CD8-positive, alpha-beta memory T cell (primary cell): ENCODE measurements at regions not wholly inside any gene's neighbourhood (a gene's known extent, or its start where the extent isn't known, plus 50 kb on each side); places are given as distances from the start of the nearest gene placed in this dataset.
"Not testable (repeated sequence)": the region's sequence is repeated elsewhere in the genome, so short reads cannot be mapped to it uniquely, and the experiment has no call there.

ENCODE experiments used
- CTCF ChIA-PET: fragments of 350-600 bp; sonication (Branson Sonifier 250); formaldehyde crosslinking; loops from one replicate; lab custom pipeline; 2021; ENCODE audit warnings: antibody characterized with exemption; lab: Charles Lee
- POLR2A ChIA-PET: fragments of 350-600 bp; sonication (Branson Sonifier 250); formaldehyde crosslinking; loops from one replicate; lab custom pipeline; 2021; ENCODE audit warnings: antibody characterized with exemption; lab: Charles Lee
- DNase-seq, 5 donors: peaks; one replicate each; pipeline versions ENCODE4 v3.0.0 to v3.0.0-alpha.2; 2020 to 2022; ENCODE audit warnings: mixed read lengths in 1 of 5
- H3K27ac ChIP-seq: one replicate; pipeline ENCODE4 v1.7.0; 2013; ENCODE audit warnings: low read depth, mild to moderate bottlenecking, low read length, moderate library complexity
- H3K27me3 ChIP-seq: 2 replicates; pipeline ENCODE4 v1.7.0; 2013; ENCODE audit warnings: low read length, mild to moderate bottlenecking; ENCODE audit not compliant: insufficient read depth, poor library complexity, severe bottlenecking
- H3K36me3 ChIP-seq: 2 replicates; pipeline ENCODE4 v1.7.0; 2013; ENCODE audit warnings: mild to moderate bottlenecking, low read length, moderate library complexity; ENCODE audit not compliant: insufficient read depth
- H3K4me1 ChIP-seq: 2 replicates; pipeline ENCODE4 v1.7.0; 2013; ENCODE audit warnings: mild to moderate bottlenecking, low read length, moderate library complexity; ENCODE audit not compliant: insufficient read depth
- H3K4me3 ChIP-seq: 2 replicates; pipeline ENCODE4 v1.7.0; 2013; ENCODE audit warnings: mild to moderate bottlenecking, low read length
- H3K9me3 ChIP-seq: 2 replicates; pipeline ENCODE4 v1.7.0; 2013; ENCODE audit warnings: mild to moderate bottlenecking, low read length
- H3K27ac Mint-ChIP-seq, 8 donors: one replicate each; pipeline ENCODE4 v1.8.0; 2020 to 2021; ENCODE audit warnings: mixed read lengths in 8 of 8, mild to moderate bottlenecking in 6 of 8, inconsistent platforms in 3 of 8, moderate library complexity in 3 of 8
- H3K27me3 Mint-ChIP-seq, 2 donors: one replicate each; pipeline ENCODE4 v1.8.0; 2020 to 2021; ENCODE audit warnings: mixed read lengths in 2 of 2, mild to moderate bottlenecking in 1 of 2, moderate library complexity in 1 of 2
- H3K36me3 Mint-ChIP-seq, 3 donors: one replicate each; pipeline ENCODE4 v1.8.0; 2020 to 2021; ENCODE audit warnings: mixed read lengths in 3 of 3, inconsistent platforms in 1 of 3, mild to moderate bottlenecking in 1 of 3
- H3K4me1 Mint-ChIP-seq, 3 donors: one replicate each; pipeline ENCODE4 v1.8.0; 2020 to 2021; ENCODE audit warnings: mixed read lengths in 3 of 3, inconsistent platforms in 1 of 3, mild to moderate bottlenecking in 1 of 3
- H3K4me3 Mint-ChIP-seq, 7 donors: one replicate each; pipeline ENCODE4 v1.8.0; 2020 to 2021; ENCODE audit warnings: mixed read lengths in 7 of 7, mild to moderate bottlenecking in 6 of 7, moderate library complexity in 4 of 7, inconsistent platforms in 2 of 7
- H3K9me3 Mint-ChIP-seq, 5 donors: one replicate each; pipeline ENCODE4 v1.8.0; 2020 to 2022; ENCODE audit warnings: mixed read lengths in 5 of 5, mild to moderate bottlenecking in 3 of 5, moderate library complexity in 2 of 5, inconsistent platforms in 1 of 5

DNA sequence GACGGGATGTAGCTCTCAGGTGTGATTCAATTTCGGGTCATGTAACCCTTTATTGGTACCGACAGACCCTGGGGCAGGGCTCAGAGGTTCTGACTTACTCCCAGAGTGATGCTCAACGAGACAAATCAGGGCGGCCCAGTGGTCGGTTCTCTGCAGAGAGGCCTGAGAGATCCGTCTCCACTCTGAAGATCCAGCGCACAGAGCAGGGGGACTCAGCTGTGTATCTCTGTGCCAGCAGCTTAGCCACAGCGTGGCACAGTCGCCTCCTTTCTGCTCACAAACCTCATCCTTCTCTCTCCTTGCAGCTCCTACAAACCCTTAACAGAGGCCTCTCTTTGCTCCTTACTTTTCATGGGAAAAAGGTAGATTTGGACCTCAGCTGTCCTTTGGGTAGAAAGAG is 197.5 kb upstream of the PRSS58 start:
- H3K4me1 Mint-ChIP-seq, result peaks cover 18 to 31% (median 24%) of the 10 kb centered on the region in 3 donors
- H3K9me3 Mint-ChIP-seq, result no peaks in the 10 kb centered on the region
- no peak for DNase-seq
- POLR2A ChIA-PET, result no interaction called here
- H3K27ac ChIP-seq, result peak overlapping the region; percentile 11
- H3K27me3 Mint-ChIP-seq, result peaks cover 5 to 17% of the 10 kb centered on the region in 2 donors
- CTCF ChIA-PET, result interaction anchor here (1.8 kb wide), 1 partner anchor 23 kb away, joined by 6 read pairs; no protein-coding TSS in a partner anchor
- peak overlapping the region; percentile 12 to 69 (median 52) for H3K4me3 Mint-ChIP-seq
- no peaks in the 10 kb centered on the region for H3K36me3 Mint-ChIP-seq
- H3K4me1 ChIP-seq, result peaks cover 16% of the 10 kb centered on the region
- H3K27ac Mint-ChIP-seq, result peak overlapping the region in 7 of 8 donors; percentile 29 to 89 (median 69)
- H3K9me3 ChIP-seq, result no peaks in the 10 kb centered on the region
- H3K4me3 ChIP-seq, result no peak overlapping the region
- H3K27me3 ChIP-seq, result no peaks in the 10 kb centered on the region
- no peaks in the 10 kb centered on the region for H3K36me3 ChIP-seq

DNA sequence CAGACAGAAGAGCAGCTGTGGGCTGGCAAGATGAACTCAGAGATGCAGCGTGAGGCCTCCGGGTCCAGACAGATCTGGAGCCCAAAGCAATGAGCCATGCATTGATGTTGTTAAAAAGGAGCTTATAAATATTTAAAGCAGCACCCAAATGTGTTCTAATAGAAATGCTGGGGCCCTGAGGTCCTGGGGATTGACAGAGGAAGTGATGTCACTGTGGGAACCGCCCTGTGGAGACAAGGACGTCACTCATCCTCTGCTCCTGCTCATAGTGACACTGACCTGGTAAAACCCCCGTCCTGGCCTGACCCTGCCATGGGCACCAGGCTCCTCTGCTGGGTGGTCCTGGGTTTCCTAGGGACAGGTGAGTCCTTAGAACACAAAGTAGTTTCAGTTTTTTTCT is 197.0 kb upstream of the PRSS58 start:
- CTCF ChIA-PET, result interaction anchor here (1.3 to 1.8 kb wide), 2 partner anchors 8 to 24 kb away, joined by 3 to 6 read pairs; no protein-coding TSS in a partner anchor
- H3K27ac ChIP-seq, result no peak overlapping the region
- Mint-ChIP-seq H3K27ac (peak overlapping the region in 7 of 8 donors; percentile 8 to 95 (median 69)), H3K4me1 (peaks cover 16 to 27% (median 21%) of the 10 kb centered on the region in 3 donors), H3K9me3 (no peaks in the 10 kb centered on the region), H3K27me3 (peaks cover 5 to 17% of the 10 kb centered on the region in 2 donors), H3K4me3 (peak overlapping the region in 5 of 7 donors; percentile 47 to 69 (median 62)), H3K36me3 (no peaks in the 10 kb centered on the region)
- H3K4me3 ChIP-seq, result no peak overlapping the region
- no peaks in the 10 kb centered on the region for H3K27me3 ChIP-seq
- H3K9me3 ChIP-seq, result no peaks in the 10 kb centered on the region
- DNase-seq, result peak in 1 of 5 donors; percentile 23
- POLR2A ChIA-PET, result no interaction called here
- H3K36me3 ChIP-seq, result no peaks in the 10 kb centered on the region
- peaks cover 16% of the 10 kb centered on the region for H3K4me1 ChIP-seq

DNA sequence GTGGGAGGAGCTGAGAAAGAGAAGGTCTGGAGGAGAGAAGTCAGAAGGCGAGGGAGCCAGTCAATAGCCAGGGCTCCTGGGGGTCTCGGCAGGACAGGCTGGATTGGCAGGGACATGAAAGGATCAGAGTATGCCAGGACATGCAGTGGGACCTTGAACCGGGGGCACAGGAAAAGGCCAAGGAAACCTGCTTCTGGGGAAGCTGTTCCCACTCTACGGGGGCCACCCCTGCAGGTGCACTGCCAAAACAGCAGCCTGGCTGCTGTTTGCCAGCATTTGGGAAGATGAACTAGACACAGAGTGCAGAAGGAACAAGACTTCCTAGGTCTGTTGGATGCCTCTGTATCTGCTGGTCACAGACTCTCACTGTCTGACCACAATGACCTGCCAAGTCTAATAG is 194.9 kb upstream of the PRSS58 start:
- H3K36me3 Mint-ChIP-seq, result no peaks in the 10 kb centered on the region
- H3K27me3 ChIP-seq, result no peaks in the 10 kb centered on the region
- H3K36me3 ChIP-seq, result no peaks in the 10 kb centered on the region
- H3K4me1 Mint-ChIP-seq, result peaks cover 7 to 10% (median 9%) of the 10 kb centered on the region in 3 donors
- peaks cover 0 to 11% of the 10 kb centered on the region in 2 donors for H3K27me3 Mint-ChIP-seq
- H3K4me3 ChIP-seq, result no peak overlapping the region
- no peaks in the 10 kb centered on the region for H3K9me3 Mint-ChIP-seq
- peaks cover 8% of the 10 kb centered on the region for H3K4me1 ChIP-seq
- ChIA-PET POLR2A (no interaction called here), CTCF (no interaction called here)
- DNase-seq, result no peak
- H3K27ac Mint-ChIP-seq, result peak overlapping the region in 2 of 8 donors; percentile 66 to 77
- H3K4me3 Mint-ChIP-seq, result no peak overlapping the region
- no peak overlapping the region for H3K27ac ChIP-seq
- no peaks in the 10 kb centered on the region for H3K9me3 ChIP-seq

DNA sequence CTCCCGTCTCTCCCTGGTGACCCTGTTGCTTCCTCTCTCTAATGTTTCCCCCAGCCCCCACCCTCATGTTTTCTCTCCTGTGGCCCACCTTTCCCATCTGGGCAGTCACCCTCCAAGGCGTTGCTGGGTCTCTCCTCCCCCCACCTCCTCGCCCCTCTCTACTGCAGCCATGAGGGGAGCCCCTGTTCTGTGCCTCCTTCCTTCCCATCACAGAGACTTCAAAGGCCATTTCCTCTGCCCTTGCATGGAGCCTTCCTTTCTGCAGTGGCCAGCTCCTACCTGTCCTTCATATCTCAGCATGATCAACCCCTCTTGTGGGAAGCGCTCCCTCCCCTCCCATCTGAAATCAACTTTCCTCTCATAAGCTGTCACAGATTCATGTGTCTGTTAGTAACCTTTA is 194.0 kb upstream of the PRSS58 start:
- CTCF ChIA-PET, result interaction anchor here (1.3 kb wide), 1 partner anchor 10 kb away, joined by 3 read pairs; no protein-coding TSS in a partner anchor
- Mint-ChIP-seq H3K36me3 (no peaks in the 10 kb centered on the region), H3K27ac (peak overlapping the region in 2 of 8 donors; percentile 15 to 94), H3K4me3 (no peak overlapping the region), H3K27me3 (peaks cover 3 to 6% of the 10 kb centered on the region in 2 donors), H3K4me1 (peaks cover 6 to 10% (median 9%) of the 10 kb centered on the region in 3 donors), H3K9me3 (no peaks in the 10 kb centered on the region)
- H3K4me3 ChIP-seq, result no peak overlapping the region
- DNase-seq, result no peak
- H3K27me3 ChIP-seq, result no peaks in the 10 kb centered on the region
- H3K27ac ChIP-seq, result no peak overlapping the region
- H3K9me3 ChIP-seq, result no peaks in the 10 kb centered on the region
- H3K4me1 ChIP-seq, result peaks cover 8% of the 10 kb centered on the region
- no peaks in the 10 kb centered on the region for H3K36me3 ChIP-seq
- POLR2A ChIA-PET, result no interaction called here

DNA sequence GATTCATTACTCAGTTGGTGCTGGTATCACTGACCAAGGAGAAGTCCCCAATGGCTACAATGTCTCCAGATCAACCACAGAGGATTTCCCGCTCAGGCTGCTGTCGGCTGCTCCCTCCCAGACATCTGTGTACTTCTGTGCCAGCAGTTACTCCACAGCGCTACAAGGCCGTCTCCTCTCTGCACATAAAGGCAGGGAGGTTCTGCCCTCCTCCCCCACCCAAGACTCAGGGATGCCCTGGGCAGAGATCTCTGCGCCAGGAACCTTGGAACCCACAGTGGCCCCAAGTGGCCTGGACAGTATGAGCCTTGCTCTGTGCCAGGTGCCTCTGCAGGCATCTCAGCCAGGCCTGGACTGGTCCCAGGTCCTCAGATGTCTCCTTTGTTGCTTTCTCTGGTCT is 193.4 kb upstream of the PRSS58 start:
- no peak overlapping the region for H3K27ac Mint-ChIP-seq
- H3K9me3 Mint-ChIP-seq, result no peaks in the 10 kb centered on the region
- H3K4me1 Mint-ChIP-seq, result peaks cover 5 to 10% (median 9%) of the 10 kb centered on the region in 3 donors
- Histone ChIP-seq H3K27ac (no peak overlapping the region), H3K9me3 (no peaks in the 10 kb centered on the region), H3K4me3 (no peak overlapping the region), H3K36me3 (no peaks in the 10 kb centered on the region), H3K27me3 (no peaks in the 10 kb centered on the region), H3K4me1 (peaks cover 8% of the 10 kb centered on the region)
- CTCF ChIA-PET, result interaction anchor here (1.3 kb wide), 1 partner anchor 10 kb away, joined by 3 read pairs; no protein-coding TSS in a partner anchor
- H3K27me3 Mint-ChIP-seq, result peaks cover 3 to 4% of the 10 kb centered on the region in 2 donors
- POLR2A ChIA-PET, result no interaction called here
- no peaks in the 10 kb centered on the region for H3K36me3 Mint-ChIP-seq
- H3K4me3 Mint-ChIP-seq, result peak overlapping the region in 4 of 7 donors; percentile 29 to 58 (median 46)
- DNase-seq, result no peak

DNA sequence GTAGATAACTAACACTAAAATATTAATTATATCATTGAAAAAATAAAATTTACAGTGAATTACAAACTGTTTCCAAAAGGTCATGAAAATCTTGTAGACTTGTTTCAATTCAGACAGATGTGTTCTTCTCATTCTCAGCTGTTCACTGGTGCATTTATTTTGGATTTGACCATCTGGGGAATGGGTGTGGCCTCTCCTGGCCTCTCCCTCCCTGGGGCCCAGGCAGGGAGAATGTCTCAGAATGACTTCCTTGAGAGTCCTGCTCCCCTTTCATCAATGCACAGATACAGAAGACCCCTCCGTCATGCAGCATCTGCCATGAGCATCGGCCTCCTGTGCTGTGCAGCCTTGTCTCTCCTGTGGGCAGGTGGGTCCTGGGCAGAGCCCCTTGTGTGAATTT is 192.8 kb upstream of the PRSS58 start:
- H3K27me3 Mint-ChIP-seq, result peaks cover 3 to 4% of the 10 kb centered on the region in 2 donors
- DNase-seq, result no peak
- Histone ChIP-seq H3K27ac (no peak overlapping the region), H3K27me3 (no peaks in the 10 kb centered on the region), H3K4me1 (peaks cover 8% of the 10 kb centered on the region), H3K36me3 (no peaks in the 10 kb centered on the region), H3K4me3 (no peak overlapping the region), H3K9me3 (no peaks in the 10 kb centered on the region)
- H3K27ac Mint-ChIP-seq, result no peak overlapping the region
- ChIA-PET POLR2A (interaction anchor here (1.5 kb wide), 1 partner anchor 348 kb away, joined by 4 read pairs; no protein-coding TSS in a partner anchor), CTCF (interaction anchor here (1.3 kb wide), 1 partner anchor 9 kb away, joined by 3 read pairs; no protein-coding TSS in a partner anchor)
- H3K4me3 Mint-ChIP-seq, result peak overlapping the region in 4 of 7 donors; percentile 29 to 58 (median 46)
- no peaks in the 10 kb centered on the region for H3K9me3 Mint-ChIP-seq
- H3K4me1 Mint-ChIP-seq, result peaks cover 5 to 10% (median 9%) of the 10 kb centered on the region in 3 donors
- H3K36me3 Mint-ChIP-seq, result no peaks in the 10 kb centered on the region

DNA sequence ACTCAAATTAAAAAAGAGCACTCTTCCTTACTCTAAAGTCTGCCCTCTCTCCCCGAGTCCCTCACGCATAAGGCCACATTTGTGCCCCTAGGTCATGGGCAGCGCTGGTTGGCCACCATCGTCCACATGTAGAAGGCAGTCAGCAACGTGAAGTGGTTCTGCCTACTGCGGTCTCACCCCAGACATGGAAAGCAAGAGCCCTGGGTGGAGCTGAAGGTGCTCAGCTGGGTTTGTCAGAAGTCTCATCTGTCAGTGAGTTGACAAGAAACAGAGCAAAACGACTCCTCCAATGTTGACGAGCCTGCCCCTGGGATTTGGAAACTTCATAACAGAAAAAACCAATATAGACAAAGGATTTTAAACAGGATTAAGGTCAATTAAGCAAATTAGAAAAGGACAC is 192.3 kb upstream of the PRSS58 start:
- Mint-ChIP-seq H3K36me3 (no peaks in the 10 kb centered on the region), H3K4me3 (peak overlapping the region in 6 of 7 donors; percentile 33 to 70 (median 58)), H3K27me3 (peaks cover 3 to 4% of the 10 kb centered on the region in 2 donors), H3K9me3 (no peaks in the 10 kb centered on the region), H3K27ac (peak overlapping the region in 6 of 8 donors; percentile 36 to 85 (median 54)), H3K4me1 (peaks cover 5 to 10% (median 9%) of the 10 kb centered on the region in 3 donors)
- no peaks in the 10 kb centered on the region for H3K9me3 ChIP-seq
- ChIA-PET CTCF (no interaction called here), POLR2A (interaction anchor here (1.3 to 1.5 kb wide), 2 partner anchors 347 to 348 kb away, joined by 3 to 4 read pairs; no protein-coding TSS in a partner anchor)
- no peaks in the 10 kb centered on the region for H3K36me3 ChIP-seq
- peaks cover 8% of the 10 kb centered on the region for H3K4me1 ChIP-seq
- no peaks in the 10 kb centered on the region for H3K27me3 ChIP-seq
- no peak overlapping the region for H3K4me3 ChIP-seq
- DNase-seq, result no peak
- no peak overlapping the region for H3K27ac ChIP-seq

DNA sequence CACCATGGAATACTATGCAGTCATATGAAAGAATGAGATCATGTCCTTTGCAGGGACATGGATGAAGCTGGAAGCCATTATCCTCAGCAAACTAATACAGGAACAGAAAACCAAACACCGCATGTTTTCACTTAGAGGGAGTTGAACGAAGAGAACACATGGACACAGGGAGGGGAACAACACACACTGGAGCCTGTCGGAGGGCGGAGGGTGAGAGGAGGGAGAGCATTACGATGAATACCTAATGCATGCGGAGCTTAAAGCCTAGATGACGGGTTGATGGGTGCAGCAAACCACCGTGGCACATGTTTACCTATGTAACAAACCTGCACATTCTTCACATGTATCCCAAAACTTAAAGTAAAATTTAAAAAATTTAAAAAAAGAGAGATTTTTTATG is 191.0 kb upstream of the PRSS58 start:
- POLR2A ChIA-PET, DNase-seq, H3K4me3 ChIP-seq, CTCF ChIA-PET, H3K4me1 ChIP-seq, H3K27me3 Mint-ChIP-seq, H3K9me3 Mint-ChIP-seq, H3K27me3 ChIP-seq, H3K36me3 ChIP-seq, H3K36me3 Mint-ChIP-seq, H3K9me3 ChIP-seq, H3K27ac ChIP-seq, H3K4me1 Mint-ChIP-seq: not testable (repeated sequence)
- Mint-ChIP-seq H3K27ac (peak overlapping the region in 3 of 8 donors; percentile 19 to 82 (median 36)), H3K4me3 (peak overlapping the region in 1 of 7 donors; percentile 23)
